GM21528 (cell line): ENCODE measurements at regions not wholly inside any gene's neighbourhood (a gene's known extent, or its start where the extent isn't known, plus 50 kb on each side); places are given as distances from the start of the nearest gene placed in this dataset.
"Not testable (repeated sequence)": the region's sequence is repeated elsewhere in the genome, so short reads cannot be mapped to it uniquely, and the experiment has no call there.

ENCODE experiments used
- ATAC-seq: cut with Tn5 transposase; IDR thresholded peaks from one replicate; pipeline ENCODE4 v1.9.1; 2021; ENCODE audit warnings: mild to moderate bottlenecking, moderate library complexity; ENCODE audit not compliant: unreplicated experiment, low FRiP score

GRCh38 chr2:176976736-176977685 lies 235.6 kb upstream of the HNRNPA3 start:
- no peak for ATAC-seq

- no peak for ATAC-seq
These were observed 233.7 kb upstream of the HNRNPA3 start for GRCh38 chr2:176978921-176979320.

- no peak for ATAC-seq
These were observed 232.4 kb upstream of the HNRNPA3 start for GRCh38 chr2:176979981-176980710.

GRCh38 chr2:176984987-176985386 lies 227.6 kb upstream of the HNRNPA3 start:
- ATAC-seq, result no peak

- ATAC-seq, result no peak
These were observed 226.7 kb upstream of the HNRNPA3 start for GRCh38 chr2:176985871-176986270.

- no peak for ATAC-seq
These were observed 226.1 kb upstream of the HNRNPA3 start for GRCh38 chr2:176986487-176986886.

GRCh38 chr2:176991411-176991810 lies 221.2 kb upstream of the HNRNPA3 start:
- ATAC-seq, result no peak

- peak; percentile 60 for ATAC-seq
These were observed 215.4 kb upstream of the HNRNPA3 start for GRCh38 chr2:176997074-176997791.

GRCh38 chr2:176997792-176998169 lies 214.8 kb upstream of the HNRNPA3 start:
- peak; percentile 32 for ATAC-seq

GRCh38 chr2:176999301-176999700 lies 213.3 kb upstream of the HNRNPA3 start:
- no peak for ATAC-seq

- ATAC-seq, result no peak
These were observed 212.4 kb upstream of the HNRNPA3 start for GRCh38 chr2:177000061-177000714.

GRCh38 chr2:177000715-177001072 lies 211.9 kb upstream of the HNRNPA3 start:
- no peak for ATAC-seq

GRCh38 chr2:177001334-177001733 lies 211.3 kb upstream of the HNRNPA3 start:
- no peak for ATAC-seq

- no peak for ATAC-seq
These were observed 209.6 kb upstream of the HNRNPA3 start for GRCh38 chr2:177002983-177003382.

GRCh38 chr2:177007726-177008125 lies 204.9 kb upstream of the HNRNPA3 start:
- not testable (repeated sequence) for ATAC-seq

GRCh38 chr2:177008662-177009061 lies 203.9 kb upstream of the HNRNPA3 start:
- not testable (repeated sequence) for ATAC-seq

- ATAC-seq, result no peak
These were observed 202.4 kb upstream of the HNRNPA3 start for GRCh38 chr2:177010146-177010545.

GRCh38 chr2:177010861-177011260 lies 201.7 kb upstream of the HNRNPA3 start:
- ATAC-seq, result no peak

GRCh38 chr2:177014946-177015345 lies 197.6 kb upstream of the HNRNPA3 start:
- no peak for ATAC-seq

- no peak for ATAC-seq
These were observed 197.2 kb upstream of the HNRNPA3 start for GRCh38 chr2:177015356-177015923.
